ENCODE measurements at regions not wholly inside any gene's neighbourhood (a gene's known extent, or its start where the extent isn't known, plus 50 kb on each side); places are given as distances from the start of the nearest gene placed in this dataset.
"Not testable (repeated sequence)": the region's sequence is repeated elsewhere in the genome, so short reads cannot be mapped to it uniquely, and the experiment has no call there.

DNA sequence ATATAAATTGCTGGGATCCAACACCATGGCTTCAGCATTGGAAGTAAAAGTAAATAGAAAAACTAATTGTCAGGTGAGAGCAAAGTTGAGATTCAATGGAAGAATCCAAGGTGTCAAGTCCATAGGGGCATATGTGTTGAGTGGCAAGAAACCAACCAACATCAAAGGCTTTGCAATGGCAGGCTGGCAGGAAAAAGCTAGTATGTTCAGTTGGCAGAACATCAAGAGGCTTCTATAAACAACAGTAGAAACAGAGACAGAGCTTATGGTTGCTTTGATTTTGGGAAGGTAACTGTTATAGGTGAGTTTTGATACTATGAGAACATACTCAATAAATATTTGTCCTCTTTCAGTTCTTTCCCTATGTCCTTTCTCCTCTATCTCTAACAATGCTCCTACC lies 553.7 kb upstream of the MDGA2 start:
- no peak for DNase-seq

DNA sequence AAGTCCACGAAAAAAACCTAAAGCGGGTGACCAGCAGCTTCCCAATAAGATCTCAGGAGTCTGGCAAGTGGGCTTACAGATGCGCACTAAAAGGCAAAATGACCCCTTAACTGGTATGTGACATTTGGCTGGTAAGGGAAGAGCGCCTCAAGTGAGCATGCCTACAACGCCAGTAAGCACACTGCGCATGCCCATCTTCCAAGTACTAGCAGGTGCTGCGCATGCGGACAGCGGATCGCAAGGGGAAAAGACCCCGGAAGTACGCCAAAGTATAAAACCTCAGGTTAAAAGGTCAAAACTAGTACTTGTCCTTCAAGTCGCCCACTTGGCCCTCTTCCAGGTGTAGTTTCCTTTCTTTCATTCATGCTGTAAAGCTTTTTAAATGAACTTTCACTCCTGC lies 518.5 kb upstream of the MDGA2 start:
- no peak for DNase-seq

DNA sequence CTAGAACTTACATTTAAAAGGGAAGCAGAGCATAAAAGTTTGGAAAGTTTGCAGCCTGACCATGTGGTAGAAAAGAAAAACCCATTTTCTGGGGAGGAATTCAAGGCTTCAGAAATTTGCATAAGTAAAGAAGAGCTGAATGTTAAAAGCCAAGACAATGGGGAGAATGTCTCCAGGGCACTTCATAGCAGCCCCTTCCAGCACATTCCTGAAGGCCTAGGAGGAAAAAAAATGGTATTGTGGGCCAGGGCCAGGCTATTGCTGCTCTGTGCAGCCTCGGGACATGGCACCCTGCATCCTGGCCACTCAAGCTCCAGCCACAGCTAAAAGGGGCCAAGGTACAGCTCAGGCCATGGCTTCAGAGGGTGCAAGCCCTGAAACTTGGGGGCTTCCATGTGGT lies 474.2 kb upstream of the MDGA2 start:
- DNase-seq, result not testable (repeated sequence)

DNA sequence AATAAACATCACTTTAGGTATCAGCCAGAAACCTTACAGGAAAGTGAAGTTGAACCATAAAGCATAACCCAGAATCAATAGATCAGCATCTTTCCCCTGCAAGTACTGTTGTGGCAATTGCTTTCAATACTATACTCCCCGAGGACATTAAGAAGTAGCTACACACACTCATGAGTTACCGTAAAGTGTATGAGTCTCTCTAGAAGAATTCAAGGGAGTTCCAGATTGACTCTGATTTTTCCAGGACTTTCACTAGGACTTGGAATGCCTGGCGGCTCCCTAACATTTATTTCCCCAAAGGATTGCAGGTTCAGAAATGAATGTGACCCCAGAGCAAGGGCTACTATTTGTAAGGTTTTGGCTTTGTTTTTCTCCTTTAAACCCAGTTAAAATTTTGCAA lies 465.4 kb upstream of the MDGA2 start:
- DNase-seq, result no peak

DNA sequence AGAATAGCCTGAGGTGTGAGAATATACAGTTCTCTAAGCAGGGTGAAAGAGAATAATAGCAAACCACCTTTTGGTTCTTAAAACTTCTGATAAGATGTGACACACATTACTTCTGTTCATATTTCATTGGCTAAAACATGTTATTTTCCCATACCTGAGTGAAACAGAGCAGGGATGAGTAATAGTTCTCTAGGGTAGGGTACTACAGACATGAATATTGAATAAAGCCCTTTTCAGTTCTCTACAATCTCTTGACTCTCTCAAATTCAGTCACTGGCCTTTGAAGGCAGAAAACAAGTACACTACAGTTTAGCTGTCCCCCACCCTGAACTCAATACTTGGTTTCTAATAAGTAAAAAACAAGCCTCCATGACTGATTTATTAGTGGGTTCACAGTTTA lies 454.1 kb upstream of the MDGA2 start:
- no peak for DNase-seq

DNA sequence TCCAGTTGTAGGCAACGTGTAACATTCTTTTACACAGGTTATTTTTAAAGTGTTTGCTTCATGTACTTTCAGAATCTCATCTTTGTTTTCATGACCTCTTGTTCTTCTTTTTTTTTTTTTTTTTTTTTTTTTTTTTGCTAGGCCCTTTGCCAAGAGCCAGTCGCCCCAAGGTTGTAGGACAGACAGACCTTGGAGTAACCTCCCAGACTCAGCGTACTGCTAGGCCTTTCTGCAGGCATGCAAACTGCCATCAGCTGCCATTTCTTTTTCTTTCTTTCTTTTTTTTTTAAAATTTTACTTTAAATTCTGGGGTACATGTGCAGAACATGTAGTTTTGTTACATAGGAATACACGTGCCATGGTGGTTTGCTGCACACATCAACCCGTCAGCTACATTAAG lies 452.3 kb upstream of the MDGA2 start:
- no peak for DNase-seq

DNA sequence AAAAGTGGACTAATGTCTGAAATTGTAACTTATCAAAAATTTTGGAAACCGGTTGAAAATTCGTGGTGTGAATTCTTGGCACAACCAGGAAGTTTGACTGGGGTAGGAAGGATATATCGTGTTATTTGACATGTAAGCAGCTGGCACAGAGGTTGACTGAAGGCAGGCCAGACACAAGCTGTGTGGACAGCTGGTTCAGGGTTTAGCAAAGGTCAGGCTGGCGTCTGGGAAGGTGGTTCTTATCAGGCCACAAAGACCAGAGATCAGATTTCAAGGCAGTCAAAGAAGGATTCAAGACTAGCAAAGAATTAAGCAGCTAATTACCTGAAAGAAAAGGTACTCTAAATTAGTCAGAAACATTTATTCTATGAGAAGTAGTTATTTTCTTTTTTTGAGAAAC lies 450.2 kb upstream of the MDGA2 start:
- no peak for DNase-seq

DNA sequence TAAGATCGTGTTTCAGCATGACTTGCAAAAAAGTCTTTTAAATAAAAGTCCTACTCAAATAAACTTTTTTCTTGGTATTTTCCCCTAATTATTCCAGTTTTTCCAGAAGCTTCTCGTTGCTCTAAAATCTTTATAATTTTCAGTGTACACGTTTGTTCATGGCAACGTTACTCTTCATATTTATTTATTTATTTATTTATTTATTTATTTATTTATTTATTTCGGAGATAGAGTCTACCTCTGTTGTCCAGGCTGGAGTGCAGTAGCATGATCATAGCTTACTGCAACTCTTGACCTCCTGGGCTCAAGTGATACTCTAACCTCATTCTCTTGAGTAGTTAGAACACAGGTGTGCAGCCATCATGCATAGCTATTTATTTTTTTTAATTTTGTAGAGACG lies 438.3 kb upstream of the MDGA2 start:
- no peak for DNase-seq

DNA sequence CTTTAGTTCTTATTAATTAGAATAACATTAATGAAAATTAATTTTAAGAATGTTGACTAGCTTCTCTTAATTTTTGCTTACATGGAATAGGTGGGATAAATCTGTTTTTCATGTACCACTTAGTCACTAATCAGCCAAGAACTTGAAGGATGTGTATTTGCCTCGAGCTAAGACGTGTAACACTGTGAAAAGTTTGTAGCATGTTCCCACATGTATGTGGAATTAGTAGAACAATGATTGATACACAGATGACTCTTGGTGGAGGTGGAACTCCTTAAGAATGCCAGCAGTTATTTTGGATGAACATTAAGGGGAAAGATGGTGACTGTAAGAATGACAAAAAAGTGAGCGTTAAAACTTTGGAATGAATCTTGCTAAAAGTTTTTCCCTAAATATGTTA lies 435.7 kb upstream of the MDGA2 start:
- DNase-seq, result no peak

DNA sequence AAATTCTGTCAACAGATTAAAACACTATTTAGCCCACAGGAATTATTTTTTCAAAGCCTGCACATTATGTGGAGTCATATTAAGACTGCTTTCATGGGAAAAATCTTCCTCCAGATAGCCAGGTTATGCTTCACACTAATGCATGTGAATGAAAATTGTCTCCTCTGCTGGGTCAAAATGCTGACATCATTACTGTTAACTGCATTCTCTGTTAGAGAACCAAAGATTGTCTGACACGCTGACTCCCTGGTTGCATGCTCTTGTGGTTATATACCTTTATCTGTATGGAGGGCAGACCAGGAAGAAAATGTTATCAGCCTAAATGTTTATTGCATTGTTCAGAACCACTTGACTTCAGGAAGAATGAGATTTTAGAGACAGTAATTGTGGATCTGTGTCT lies 432.2 kb upstream of the MDGA2 start:
- no peak for DNase-seq

DNA sequence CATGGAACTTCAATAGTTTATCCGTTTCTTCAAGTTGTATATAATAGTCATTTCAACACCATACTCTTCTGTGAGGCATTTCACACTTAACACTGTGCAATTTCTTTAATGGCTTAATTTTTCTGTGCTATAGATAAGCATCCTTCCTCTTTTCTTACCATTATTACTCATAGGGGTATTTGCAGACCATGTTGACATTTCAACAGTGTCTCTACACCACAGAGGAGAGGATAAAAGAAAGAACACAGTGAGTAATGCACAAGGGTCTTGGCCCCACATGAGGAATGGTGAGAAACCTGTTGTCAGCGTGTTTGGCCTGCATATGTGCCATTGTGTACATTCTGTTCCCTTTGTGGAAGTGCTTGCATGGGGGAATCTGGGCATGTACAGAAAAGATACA lies 421.5 kb upstream of the MDGA2 start:
- DNase-seq, result no peak

DNA sequence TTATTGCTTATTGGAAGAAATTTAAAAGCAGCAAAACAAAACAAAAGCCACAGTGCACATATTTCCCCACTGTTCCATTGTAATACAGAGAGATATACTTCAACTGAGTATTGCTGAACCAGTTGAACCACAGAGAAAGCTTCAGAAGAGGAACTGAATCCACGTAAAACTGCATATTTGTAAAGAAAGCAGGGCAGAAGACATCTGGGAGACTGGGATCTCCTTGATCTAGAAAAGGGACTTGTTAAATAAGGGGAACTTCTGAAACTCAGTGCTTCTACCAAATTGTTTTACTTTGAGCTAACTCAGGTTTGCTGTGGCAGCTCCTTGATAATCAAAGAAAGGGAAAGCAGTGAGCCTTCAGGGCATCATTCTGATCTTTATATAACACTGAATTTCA lies 411.1 kb upstream of the MDGA2 start:
- DNase-seq, result no peak

DNA sequence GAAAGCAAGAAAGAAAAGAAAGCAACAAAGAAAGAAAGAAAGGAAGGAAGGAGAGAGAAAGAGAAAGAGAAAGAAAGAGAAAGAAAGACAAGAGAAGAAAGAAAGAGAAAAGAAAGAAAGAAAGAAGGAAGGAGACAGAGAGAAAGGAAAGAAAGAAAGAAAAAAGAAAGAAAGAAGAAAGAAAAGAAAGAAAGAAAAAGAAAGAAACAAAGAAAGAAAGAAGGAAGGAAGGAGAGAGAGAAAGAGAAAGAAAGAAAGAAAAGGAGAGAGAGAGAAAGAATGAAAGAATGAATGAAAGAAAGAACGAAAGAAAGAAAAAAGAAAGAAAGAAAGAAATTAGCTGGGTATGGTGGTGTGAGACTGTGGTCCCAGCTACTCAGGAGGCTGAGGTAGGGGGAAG lies 400.1 kb upstream of the MDGA2 start:
- DNase-seq, result no peak

DNA sequence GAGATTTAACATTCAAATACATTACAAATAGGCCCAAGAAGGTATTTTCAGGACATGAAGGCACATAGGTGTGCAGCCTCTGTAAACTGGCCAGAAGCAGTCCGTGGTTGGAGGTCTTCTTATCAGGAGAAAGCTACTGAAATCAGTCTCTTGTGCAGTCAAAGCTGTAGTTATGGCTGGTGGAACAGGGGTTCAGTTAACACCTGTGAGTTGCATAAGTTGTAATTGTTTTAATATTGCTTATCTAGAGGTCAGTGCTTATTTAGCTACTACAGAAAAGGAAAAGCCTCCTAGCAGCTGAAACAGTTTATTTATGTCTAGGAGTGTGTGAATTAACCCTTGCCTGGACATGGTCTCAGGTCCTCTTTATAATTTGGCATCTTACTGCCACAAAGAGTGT lies 377.6 kb upstream of the MDGA2 start:
- DNase-seq, result no peak

DNA sequence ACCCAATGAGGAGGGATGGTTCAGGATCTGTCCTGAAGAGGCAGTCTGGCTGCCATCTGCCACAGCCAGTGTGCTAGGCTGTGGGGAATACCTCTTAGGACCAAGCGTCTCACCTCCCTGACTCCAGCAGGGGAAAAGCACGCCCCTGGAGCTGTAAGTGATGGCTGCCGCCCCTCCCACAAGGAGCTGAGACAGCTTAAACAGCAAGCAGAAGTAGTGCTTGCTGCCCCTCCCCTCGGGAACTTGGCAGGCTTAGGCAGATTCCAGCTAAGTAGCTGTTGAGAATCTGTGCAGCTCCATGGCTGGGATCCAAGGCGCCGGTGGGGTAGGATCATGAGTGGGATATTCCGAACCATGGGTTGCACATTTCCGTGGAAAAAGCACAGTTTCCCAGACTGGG lies 360.4 kb upstream of the MDGA2 start:
- no peak for DNase-seq

DNA sequence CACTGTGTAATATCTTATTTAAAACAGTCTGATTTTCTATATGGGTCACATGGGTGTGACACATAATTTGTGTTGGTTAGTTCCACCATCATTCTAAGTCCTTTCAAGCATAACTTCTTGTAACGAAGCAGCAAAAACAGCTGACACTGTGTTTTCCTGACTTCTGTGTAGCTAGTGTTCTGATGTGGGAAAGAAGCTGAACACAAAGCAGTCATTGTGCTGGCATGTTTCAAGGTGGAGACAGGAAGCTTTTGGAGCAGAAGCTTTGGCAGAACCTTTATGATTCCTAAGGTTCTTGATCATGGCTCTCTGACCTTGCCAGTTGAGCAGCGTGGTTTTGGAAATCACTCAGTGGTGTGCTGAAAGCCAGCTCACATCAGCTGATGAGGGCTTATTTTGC lies 351.7 kb upstream of the MDGA2 start:
- no peak for DNase-seq

DNA sequence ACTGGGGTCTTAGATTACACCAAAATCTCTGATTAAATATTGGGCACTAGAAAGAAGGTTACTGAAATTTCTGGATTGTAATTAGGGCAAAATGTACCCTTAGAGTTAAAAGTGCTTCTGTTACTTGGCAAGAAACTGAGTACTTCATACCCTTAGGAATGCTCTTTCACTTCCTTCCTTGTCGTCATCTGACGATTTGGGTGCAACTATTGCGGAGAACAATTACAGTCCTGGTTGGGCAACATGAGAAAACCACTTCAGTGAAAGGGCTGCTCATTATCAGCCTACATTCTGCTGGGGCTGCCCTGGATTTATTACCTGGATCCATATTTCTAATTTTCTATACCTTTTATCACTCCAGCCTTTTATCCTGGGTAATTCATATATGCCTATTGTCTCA lies 348.5 kb upstream of the MDGA2 start:
- no peak for DNase-seq

DNA sequence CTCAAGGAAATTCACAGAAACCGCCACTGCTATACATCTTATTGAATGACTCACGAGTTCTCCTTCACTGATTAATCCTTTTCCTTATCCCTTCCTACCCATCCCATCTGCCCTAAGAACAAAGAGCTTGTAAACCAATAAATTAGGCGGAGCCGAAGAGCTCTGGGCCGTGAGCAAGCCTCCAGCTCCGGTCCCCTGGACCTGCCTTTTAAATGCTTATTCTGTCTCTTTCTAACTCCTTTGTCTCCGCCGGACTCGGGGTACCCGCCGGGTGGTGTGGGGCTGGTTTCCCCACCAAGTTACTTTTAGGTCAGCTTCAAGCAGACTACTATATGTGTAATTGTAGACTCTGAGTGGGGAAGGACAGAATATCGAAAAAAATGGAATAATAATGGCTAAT lies 336.1 kb upstream of the MDGA2 start:
- not testable (repeated sequence) for DNase-seq

DNA sequence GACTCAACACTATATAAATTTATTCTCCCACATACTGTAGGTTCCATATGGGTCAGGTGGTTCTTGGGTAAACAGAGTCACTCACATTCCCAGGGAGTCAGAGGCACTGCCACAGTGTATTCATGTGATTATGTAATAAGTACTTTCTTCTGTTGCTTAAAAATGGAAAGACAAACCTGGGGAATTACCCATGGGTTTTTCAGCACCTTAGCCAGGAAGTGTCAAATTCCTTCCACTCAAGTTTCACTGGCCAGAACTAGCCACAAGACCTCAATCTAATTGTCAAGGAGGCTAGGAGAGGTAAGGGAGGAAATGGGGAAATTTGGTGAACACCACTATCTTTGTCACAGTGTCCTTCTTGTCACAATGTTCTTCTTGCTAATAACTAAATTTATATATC lies 333.2 kb upstream of the MDGA2 start:
- no peak for DNase-seq

DNA sequence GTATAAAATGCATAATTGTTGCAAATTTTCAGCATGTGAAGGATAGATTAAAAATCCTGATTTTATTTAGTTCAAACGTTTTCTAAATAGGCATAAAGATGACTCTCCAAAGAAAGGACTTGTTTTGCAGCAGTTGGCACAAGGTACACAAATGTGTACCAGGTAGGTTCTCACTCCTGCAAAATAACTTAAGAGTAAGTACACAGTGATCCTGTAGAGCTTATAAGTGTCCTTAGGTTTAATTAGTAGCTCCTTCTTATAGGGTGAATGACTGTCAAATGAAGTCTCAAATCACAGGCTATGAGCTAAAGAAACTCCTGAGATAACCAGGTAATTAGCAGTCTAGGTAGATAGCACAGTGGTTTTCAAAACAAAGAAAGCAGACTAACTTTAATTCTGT lies 330.6 kb upstream of the MDGA2 start:
- DNase-seq, result no peak

DNA sequence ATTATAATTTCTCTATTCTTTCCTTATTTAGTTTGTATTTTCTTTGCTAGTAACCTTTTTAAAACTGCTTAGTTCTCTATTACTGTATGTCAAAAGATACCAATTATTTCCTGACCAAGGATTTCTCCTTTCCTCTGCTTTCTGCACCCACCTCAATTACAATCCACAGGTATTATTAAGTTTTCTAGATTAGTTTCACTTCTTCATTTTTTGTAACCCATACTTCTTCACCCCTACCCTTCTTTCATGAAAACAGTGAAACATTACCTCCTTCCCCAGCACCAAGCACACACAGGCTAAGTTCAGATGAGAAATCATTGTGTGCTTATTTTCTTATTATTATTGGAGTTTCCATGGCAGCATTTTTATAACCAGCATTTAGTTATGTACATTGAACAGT lies 318.5 kb upstream of the MDGA2 start:
- DNase-seq, result no peak

DNA sequence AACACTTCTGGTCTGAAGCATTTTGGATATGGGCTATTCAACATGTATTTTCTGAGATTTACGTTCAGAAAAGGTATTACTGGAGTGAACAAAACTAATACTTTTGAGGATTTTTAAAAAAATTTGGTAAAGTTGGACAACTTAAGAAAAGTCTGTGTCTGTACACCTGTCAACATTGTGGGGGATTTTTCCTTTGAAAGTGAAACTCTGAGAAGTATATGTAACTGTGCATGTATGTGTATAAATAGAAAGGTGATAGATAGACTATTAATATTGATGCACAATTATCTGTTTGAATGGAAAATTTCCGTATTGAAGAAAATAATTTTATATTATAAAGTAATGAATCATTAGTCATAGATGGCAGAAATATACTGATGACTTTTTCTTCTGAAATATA lies 312.8 kb upstream of the MDGA2 start:
- no peak for DNase-seq

DNA sequence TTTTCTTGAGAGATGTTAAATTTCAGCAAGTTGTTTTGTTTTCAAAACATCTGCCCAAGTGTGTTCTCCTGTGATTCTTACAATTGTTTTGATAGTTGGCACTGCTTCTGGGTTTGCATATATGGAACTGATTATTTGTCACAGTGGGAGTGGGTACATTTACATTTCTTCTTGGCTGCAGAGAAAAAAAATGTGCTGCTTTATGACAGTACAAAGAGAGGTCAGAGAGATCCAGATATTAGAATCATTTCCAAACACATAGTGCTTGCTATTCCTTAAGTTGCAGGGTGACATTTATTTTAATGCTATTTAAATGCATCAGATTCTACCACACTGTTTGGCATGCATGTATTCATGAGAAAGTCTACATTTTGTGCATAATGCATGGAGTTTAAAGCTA lies 303.5 kb upstream of the MDGA2 start:
- no peak for DNase-seq

DNA sequence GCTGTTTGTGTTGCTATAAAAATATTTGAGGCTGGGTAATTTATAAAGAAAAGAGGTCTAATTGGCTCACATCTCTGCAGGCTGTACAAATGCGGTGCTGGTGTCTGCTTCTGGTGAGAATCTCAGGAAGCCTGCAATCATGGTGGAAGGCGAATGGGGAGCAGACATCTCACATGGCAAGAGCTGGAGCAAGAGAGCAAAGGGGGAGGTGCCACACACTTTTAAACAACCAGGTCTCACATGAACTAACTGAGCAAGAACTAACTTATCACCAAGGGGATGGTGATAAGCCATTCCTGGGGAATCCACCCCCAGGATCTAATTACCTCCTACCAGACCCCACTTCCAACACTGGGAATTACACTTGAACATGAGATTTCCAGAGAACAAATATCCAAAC lies 300.7 kb upstream of the MDGA2 start:
- no peak for DNase-seq

DNA sequence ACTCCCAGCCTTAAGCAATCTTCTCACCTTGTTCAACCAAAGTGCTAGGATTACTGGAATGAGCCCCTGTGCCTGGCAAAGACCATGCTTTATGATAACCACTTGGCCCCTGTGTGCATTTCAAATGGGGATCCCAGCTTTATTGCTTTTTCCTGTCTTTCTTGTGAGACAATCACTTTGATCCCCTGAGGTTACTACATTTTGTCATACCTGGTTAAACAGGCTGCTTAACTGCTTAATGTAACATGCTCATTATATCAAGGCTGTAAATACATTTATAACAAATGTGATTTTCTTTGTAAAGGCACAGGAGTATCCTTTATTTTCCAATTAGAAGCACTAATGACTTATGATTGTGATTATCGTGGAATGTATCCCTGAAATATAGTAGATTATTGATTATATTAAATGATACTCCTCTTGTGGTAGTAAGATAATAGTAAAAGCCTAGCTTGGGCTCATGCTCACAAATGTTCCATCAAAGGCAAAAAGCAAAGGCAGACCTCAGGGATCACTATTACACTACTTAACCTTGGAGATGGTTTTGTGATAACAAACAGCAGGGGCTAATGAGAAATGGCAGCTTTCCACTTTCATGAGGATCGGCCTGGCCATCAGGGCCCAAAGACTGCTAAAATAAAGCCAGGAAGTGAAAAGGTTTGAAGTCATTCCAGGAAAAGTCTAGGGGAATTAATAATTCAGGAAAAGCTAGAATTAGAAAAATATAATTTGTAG lies 290.8 kb upstream of the MDGA2 start:
- DNase-seq, result no peak

DNA sequence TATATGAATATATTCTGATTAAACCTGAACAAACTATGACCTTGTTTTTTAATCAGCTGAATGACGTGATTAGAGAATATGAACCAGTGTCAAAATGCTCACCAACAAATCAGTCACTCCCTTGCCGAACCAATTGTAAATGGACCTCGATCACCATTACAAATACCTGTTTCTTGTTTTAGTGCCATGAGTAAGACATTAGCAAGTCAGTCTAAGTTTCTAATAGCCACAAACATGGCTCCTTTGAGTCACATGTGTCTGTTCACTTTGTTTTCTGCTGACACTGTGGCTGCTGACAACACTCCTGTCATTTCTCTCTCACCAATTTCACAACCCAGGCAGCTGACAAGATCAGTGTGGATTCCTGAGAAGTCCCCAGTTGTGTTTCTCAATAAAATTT lies 286.2 kb upstream of the MDGA2 start:
- DNase-seq, result no peak

All from activated CD8-positive, alpha-beta memory T cell treated with anti-CD3 and anti-CD28 coated beads, Interleukin-2, amount 50 U/mL, for 48 hours (primary cell).